GM12875 (cell line): ENCODE measurements at regions not wholly inside any gene's neighbourhood (a gene's known extent, or its start where the extent isn't known, plus 50 kb on each side); places are given as distances from the start of the nearest gene placed in this dataset.

ENCODE experiments used
- H3K4me3 ChIP-seq: one replicate; pipeline ENCODE4 v1.5.1; 2011; ENCODE audit warnings: low read depth, low read length, control low read depth
- CTCF ChIP-seq: IDR thresholded peaks from 2 replicates; pipeline ENCODE4 v1.5.1; 2011; ENCODE audit warnings: low read depth, mild to moderate bottlenecking, control low read depth, inconsistent platforms, low read length, moderate library complexity, borderline replicate concordance; ENCODE audit not compliant: insufficient read depth

GRCh38 chr5:2614571-2614970 is 136.9 kb downstream of the IRX2 start:
- H3K4me3 ChIP-seq: no peak overlapping the region
- no peak for TF ChIP-seq CTCF

DNA sequence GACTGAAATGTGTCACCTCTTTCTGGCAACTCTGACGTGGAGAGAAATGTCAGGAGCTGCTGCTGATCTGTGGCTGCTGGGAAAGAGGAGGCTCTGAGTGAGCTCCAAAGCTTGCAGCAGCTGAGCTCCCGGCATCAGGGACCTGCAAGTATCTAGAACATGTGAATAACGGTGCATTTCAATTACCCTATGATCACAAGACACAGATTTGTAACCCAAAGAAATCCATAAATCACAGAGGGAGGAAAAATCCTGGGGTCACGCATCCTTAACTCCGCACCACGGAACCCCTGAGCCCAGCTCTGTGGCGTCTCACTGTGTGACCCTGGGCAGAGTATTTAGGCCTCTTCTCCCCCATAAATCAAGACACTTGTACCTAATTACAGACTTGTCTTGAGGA is 139.8 kb downstream of the IRX2 start:
- no peak for TF ChIP-seq CTCF
- H3K4me3 ChIP-seq: no peak overlapping the region

DNA sequence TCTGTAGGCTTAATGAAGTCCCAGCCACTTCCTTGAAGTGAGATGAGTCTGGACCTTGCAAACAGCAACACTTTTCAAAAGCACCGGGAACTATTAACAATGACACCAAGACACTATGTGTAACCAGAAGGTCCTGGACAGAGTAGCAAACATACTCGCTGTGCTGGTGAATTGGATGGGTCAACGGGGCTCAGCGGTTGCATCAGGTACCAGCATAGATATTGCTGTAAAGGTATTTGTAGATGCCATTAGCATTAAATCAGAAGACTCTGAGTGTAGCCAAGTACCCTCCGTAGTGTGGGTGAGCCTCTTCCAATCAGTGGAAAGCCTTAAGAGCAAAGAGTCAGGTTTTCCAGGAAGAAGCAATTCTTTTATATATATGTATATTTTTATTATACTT is 140.5 kb downstream of the IRX2 start:
- TF ChIP-seq CTCF: no peak
- no peak overlapping the region for H3K4me3 ChIP-seq

DNA sequence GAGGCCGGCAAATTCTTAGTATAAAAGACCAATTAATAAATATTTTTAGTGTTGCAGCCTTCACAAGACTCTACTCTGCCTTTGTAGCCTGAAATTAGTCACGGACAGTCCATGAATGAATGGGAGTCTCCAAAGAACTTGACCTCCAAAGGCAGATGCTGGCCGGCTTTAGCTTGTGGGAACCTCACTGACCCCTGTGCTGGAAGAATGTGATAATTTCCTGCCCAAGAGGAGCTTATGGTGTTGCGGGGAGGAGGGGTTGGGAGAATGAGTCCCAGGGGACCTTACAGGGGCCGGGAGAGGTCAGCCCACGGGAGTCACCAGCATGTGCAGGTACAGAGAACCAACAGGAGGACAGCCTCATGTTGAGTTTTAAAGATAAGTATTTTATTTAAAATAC is 143.1 kb downstream of the IRX2 start:
- no peak for TF ChIP-seq CTCF
- no peak overlapping the region for H3K4me3 ChIP-seq

DNA sequence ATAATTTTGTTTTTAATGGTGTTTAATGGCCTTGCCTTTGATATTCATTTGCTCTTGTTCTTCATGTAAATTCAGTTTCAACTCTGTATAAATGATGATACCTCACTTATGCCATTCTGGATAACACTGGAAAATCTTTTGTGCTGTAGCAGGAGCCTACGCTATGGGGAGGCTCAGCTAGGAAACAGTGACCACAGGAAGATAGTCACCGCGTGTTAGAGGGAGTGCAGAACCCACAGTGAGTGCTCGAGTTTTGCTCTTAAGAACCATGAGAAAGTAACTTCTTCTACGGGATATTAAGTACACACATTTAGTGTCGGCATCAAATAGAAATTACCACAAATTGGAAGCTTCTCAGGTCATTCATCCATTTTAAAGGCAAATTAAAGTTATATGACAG is 143.9 kb downstream of the IRX2 start:
- TF ChIP-seq CTCF: no peak
- no peak overlapping the region for H3K4me3 ChIP-seq

DNA sequence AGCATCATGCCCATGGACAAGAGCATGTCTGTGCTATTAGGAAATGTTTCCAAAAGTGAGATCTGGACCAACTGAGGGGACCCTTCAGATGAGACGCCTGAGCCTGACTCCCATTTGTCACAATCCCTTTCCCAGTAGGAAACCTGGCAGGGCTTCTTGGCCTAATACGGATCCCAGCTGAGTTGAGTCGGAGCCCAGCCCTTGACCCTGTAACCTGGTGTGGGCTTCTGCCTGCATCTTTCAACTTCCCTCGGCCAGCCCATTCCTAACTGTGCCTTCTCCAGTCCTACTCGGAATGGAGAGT is 148.3 kb downstream of the IRX2 start:
- H3K4me3 ChIP-seq: no peak overlapping the region
- TF ChIP-seq CTCF: no peak

- H3K4me3 ChIP-seq: no peak overlapping the region
- TF ChIP-seq CTCF: no peak
Measured at GRCh38 chr5:2602451-2603271, 148.8 kb downstream of the IRX2 start.
